A673 (cell line): ENCODE measurements at regions not wholly inside any gene's neighbourhood (a gene's known extent, or its start where the extent isn't known, plus 50 kb on each side); places are given as distances from the start of the nearest gene placed in this dataset.
A peak's percentile ranks its signal among the peaks of the same experiment; 100 is the strongest.
"Not testable (repeated sequence)": the region's sequence is repeated elsewhere in the genome, so short reads cannot be mapped to it uniquely, and the experiment has no call there.

Experiments
- BruUV-seq: library from RNA; stranded (reverse); fragments of 400-500 nt; replicated peaks from 2 replicates; lab custom pipeline; 2021; lab: Mats Ljungman, UMichigan
- CTCF ChIA-PET: fragments of 300-600 bp; sonication (Branson Sonifier 250); formaldehyde crosslinking; loops from one replicate; lab custom pipeline; 2022; ENCODE audit warnings: antibody characterized with exemption; lab: Charles Lee
- POLR2A ChIA-PET: fragments of 300-600 bp; sonication (Branson Sonifier 250); formaldehyde crosslinking; loops from one replicate; lab custom pipeline; 2022; ENCODE audit warnings: antibody characterized with exemption; ENCODE audit not compliant: low non-redundant PET; lab: Charles Lee
- DNase-seq: peaks from one replicate; pipeline ENCODE4 v3.0.0-alpha.2; 2015; ENCODE audit warnings: low spot score
- H3K27ac ChIP-seq: fragments of 200-600 bp; sonication (generic); 2 replicates; pipeline ENCODE4 v1.5.1; 2016; ENCODE audit warnings: mixed run types, low read depth, mild to moderate bottlenecking, mixed read lengths, antibody characterized with exemption, low read length; ENCODE audit not compliant: poor library complexity, severe bottlenecking
- H3K27me3 ChIP-seq: fragments of 200-600 bp; sonication (generic); replicated peaks from 2 replicates; pipeline ENCODE4 v1.6.1; 2017; ENCODE audit warnings: mixed run types, low read depth, mild to moderate bottlenecking, mixed read lengths, antibody characterized with exemption, low read length; ENCODE audit not compliant: insufficient read depth, poor library complexity
- H3K36me3 ChIP-seq: fragments of 200-600 bp; sonication (generic); 2 replicates; pipeline ENCODE4 v1.6.1; 2016; ENCODE audit warnings: mixed run types, mild to moderate bottlenecking, mixed read lengths, antibody characterized with exemption, low read length; ENCODE audit not compliant: insufficient read depth, poor library complexity, severe bottlenecking
- H3K4me1 ChIP-seq: fragments of 200-600 bp; sonication (generic); 2 replicates; pipeline ENCODE4 v1.6.1; 2017; ENCODE audit warnings: mixed run types, mild to moderate bottlenecking, mixed read lengths, antibody characterized with exemption, low read length; ENCODE audit not compliant: insufficient read depth, poor library complexity, severe bottlenecking
- H3K4me3 ChIP-seq: fragments of 200-600 bp; sonication (generic); 2 replicates; pipeline ENCODE4 v1.5.1; 2016; ENCODE audit warnings: low read depth, mixed run types, mild to moderate bottlenecking, mixed read lengths, low read length; ENCODE audit not compliant: poor library complexity, severe bottlenecking
- H3K9me3 ChIP-seq: fragments of 200-600 bp; sonication (generic); 2 replicates; pipeline ENCODE4 v1.6.1; 2016; ENCODE audit warnings: mixed run types, low read depth, mild to moderate bottlenecking, mixed read lengths, antibody characterized with exemption, low read length; ENCODE audit not compliant: poor library complexity, severe bottlenecking
- CTCF ChIP-seq: fragments of 300-800, 200-600 bp; sonication (generic); conservative IDR thresholded peaks from 2 replicates; pipeline ENCODE4 v1.5.1; 2017; ENCODE audit warnings: low read depth, mild to moderate bottlenecking, antibody characterized with exemption, low read length, moderate library complexity, mixed read lengths
- EZH2 ChIP-seq: fragments of 200-600 bp; sonication (generic); IDR thresholded peaks from 2 replicates; pipeline ENCODE4 v1.6.1; 2017; ENCODE audit warnings: borderline replicate concordance, low read depth, mild to moderate bottlenecking, mixed read lengths, antibody characterized with exemption, low read length; ENCODE audit not compliant: poor library complexity, severe bottlenecking
- intact Hi-C: fragments of 100-400 bp; cut with micrococcal nuclease; formaldehyde crosslinking; loops from one replicate; pipeline ENCODE4 v1.10.0; 2022; ENCODE audit not compliant: unreplicated experiment

DNA sequence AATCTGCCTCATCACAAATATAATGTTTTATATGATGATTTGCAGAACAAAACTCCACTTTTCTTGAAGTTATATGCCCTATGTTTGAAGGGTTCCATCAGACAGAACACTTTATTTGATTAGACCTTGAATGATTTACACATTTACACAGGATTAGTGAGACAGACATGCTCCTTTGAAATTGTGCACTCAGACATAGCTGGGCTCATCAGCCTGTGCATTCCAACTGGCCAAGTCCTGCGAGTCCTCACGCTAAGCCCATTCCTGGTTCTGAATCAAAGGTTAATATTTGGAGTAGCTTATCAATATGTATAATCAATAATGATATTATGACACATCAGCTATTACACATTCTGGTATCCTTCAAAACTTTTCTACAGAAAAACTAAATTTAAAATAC lies 173.6 kb downstream of the MBL2 start:
- BruUV-seq: no TSS peak
- H3K27me3 ChIP-seq: no peaks in the 10 kb centered on the region

DNA sequence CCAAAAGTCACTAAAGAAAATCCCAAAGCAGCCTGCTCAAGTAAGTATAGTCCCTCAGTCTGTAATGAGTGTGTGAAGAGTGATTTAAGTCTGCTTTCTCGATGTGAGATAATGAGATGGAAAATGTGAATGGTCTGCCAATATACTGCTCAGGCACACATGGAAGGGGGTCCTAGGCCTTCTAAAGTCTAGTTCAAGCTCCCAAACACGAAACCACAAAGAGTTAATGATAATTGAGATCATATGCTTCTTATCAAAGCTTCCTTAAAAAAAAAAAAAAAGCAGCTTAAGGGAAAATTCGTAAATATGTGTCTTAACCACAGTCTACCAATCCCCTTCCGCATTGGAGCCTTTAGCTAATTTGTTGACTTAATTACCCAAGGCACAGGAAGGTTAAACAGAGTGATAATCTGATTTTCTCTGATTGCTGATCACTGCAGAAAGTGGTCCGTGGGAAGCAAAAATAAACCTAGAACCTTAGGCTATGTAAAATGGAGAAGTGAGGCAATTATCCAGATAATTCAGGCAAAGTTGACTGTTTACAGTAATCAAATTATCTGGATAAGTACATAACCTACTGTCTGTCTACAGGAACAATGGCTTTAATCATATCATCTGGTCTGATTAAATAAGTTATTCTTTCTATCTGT lies 172.9 kb downstream of the MBL2 start:
- peak; percentile 74 for DNase-seq
- POLR2A ChIA-PET: no interaction called here
- CTCF ChIA-PET: no interaction called here

More for the DNA sequence above, 173.6 kb downstream of the MBL2 start:
- ChIA-PET CTCF (no interaction called here), POLR2A (no interaction called here)
- Histone ChIP-seq H3K9me3 (no peaks in the 10 kb centered on the region), H3K27ac (no peak overlapping the region), H3K4me3 (no peak overlapping the region), H3K36me3 (no peaks in the 10 kb centered on the region), H3K4me1 (peaks cover 6% of the 10 kb centered on the region)
- TF ChIP-seq EZH2: no peak
- TF ChIP-seq CTCF: no peak
- no peak for DNase-seq
- intact Hi-C loops: no loop called here

GRCh38 chr10:52604131-52604530 lies 168.5 kb downstream of the MBL2 start:
- BruUV-seq, H3K27me3 ChIP-seq, H3K4me3 ChIP-seq, CTCF ChIA-PET, H3K9me3 ChIP-seq, H3K27ac ChIP-seq, H3K4me1 ChIP-seq, POLR2A ChIA-PET, intact Hi-C loops, H3K36me3 ChIP-seq: not testable (repeated sequence)
- DNase-seq: peak; percentile 27

More for the DNA sequence above, 172.9 kb downstream of the MBL2 start:
- no peaks in the 10 kb centered on the region for H3K9me3 ChIP-seq
- TF ChIP-seq CTCF: no peak
- no peak for TF ChIP-seq EZH2
- H3K36me3 ChIP-seq: no peaks in the 10 kb centered on the region
- H3K4me1 ChIP-seq: peaks cover 6% of the 10 kb centered on the region
- H3K27me3 ChIP-seq: no peaks in the 10 kb centered on the region
- BruUV-seq: no TSS peak
- intact Hi-C loops: no loop called here
- no peak overlapping the region for H3K27ac ChIP-seq
- H3K4me3 ChIP-seq: no peak overlapping the region

DNA sequence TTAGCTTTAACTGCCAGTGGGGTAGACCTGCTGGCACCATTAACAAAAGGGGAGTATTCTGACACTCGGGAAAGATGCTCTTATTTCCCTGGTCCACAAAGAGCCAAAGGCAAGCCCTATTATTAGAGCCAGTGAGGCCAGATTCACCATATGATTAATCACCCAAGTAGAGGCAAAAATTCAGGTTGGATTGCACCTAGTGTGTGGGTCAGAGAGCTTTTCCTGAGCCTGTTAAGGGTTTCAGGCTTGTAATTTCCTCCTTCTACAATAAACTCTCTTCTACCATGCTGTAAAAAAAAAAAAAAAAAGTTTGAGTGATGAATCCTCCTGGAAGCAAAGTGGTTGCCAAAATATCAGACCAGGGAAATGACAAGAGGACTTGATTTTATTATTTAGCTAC lies 163.5 kb downstream of the MBL2 start:
- DNase-seq: no peak
- no TSS peak for BruUV-seq
- POLR2A ChIA-PET: no interaction called here
- no peaks in the 10 kb centered on the region for H3K36me3 ChIP-seq
- TF ChIP-seq EZH2 (no peak), CTCF (no peak)
- H3K27ac ChIP-seq: no peak overlapping the region
- H3K27me3 ChIP-seq: no peaks in the 10 kb centered on the region
- intact Hi-C loops: no loop called here
- H3K9me3 ChIP-seq: no peaks in the 10 kb centered on the region
- CTCF ChIA-PET: no interaction called here
- no peaks in the 10 kb centered on the region for H3K4me1 ChIP-seq
- no peak overlapping the region for H3K4me3 ChIP-seq
